Ureter (tissue), 1 donor: ENCODE measurements at regions not wholly inside any gene's neighbourhood (a gene's known extent, or its start where the extent isn't known, plus 50 kb on each side); places are given as distances from the start of the nearest gene placed in this dataset.
"Not testable (repeated sequence)": the region's sequence is repeated elsewhere in the genome, so short reads cannot be mapped to it uniquely, and the experiment has no call there.

Experiments
- DNase-seq: peaks from one replicate; pipeline ENCODE4 v3.0.0-alpha.2; 2020; ENCODE audit warnings: low spot score
- donor health status: DM: yes; HTN: yes; CAD: no.

GRCh38 chr10:4236905-4237304, 451.9 kb upstream of the KLF6 start:
- not testable (repeated sequence) for DNase-seq

- no peak for DNase-seq
Observed at GRCh38 chr10:4234661-4235060, 449.7 kb upstream of the KLF6 start.

GRCh38 chr10:4231439-4231838, 446.4 kb upstream of the KLF6 start:
- DNase-seq, result no peak

GRCh38 chr10:4230036-4230435, 445.0 kb upstream of the KLF6 start:
- DNase-seq, result no peak

GRCh38 chr10:4229106-4229505, 444.1 kb upstream of the KLF6 start:
- no peak for DNase-seq

- no peak for DNase-seq
Observed at GRCh38 chr10:4227586-4227985, 442.6 kb upstream of the KLF6 start.

GRCh38 chr10:4226941-4227540, 442.0 kb upstream of the KLF6 start:
- DNase-seq, result no peak

- no peak for DNase-seq
Observed at GRCh38 chr10:4224178-4224577, 439.2 kb upstream of the KLF6 start.

- not testable (repeated sequence) for DNase-seq
Observed at GRCh38 chr10:4221310-4221709, 436.3 kb upstream of the KLF6 start.

- DNase-seq, result no peak
Observed at GRCh38 chr10:4219901-4220300, 434.9 kb upstream of the KLF6 start.

- no peak for DNase-seq
Observed at GRCh38 chr10:4217653-4218052, 432.6 kb upstream of the KLF6 start.

GRCh38 chr10:4217187-4217586, 432.2 kb upstream of the KLF6 start:
- no peak for DNase-seq

- DNase-seq, result no peak
Observed at GRCh38 chr10:4216726-4217125, 431.7 kb upstream of the KLF6 start.

- no peak for DNase-seq
Observed at GRCh38 chr10:4215963-4216575, 431.1 kb upstream of the KLF6 start.

GRCh38 chr10:4215485-4215884, 430.5 kb upstream of the KLF6 start:
- DNase-seq, result no peak

- no peak for DNase-seq
Observed at GRCh38 chr10:4214908-4215307, 429.9 kb upstream of the KLF6 start.

GRCh38 chr10:4213441-4213840, 428.4 kb upstream of the KLF6 start:
- no peak for DNase-seq

GRCh38 chr10:4212111-4212630, 427.2 kb upstream of the KLF6 start:
- no peak for DNase-seq

GRCh38 chr10:4208499-4208898, 423.5 kb upstream of the KLF6 start:
- DNase-seq, result no peak

- no peak for DNase-seq
Observed at GRCh38 chr10:4205113-4205512, 420.1 kb upstream of the KLF6 start.

- DNase-seq, result no peak
Observed at GRCh38 chr10:4202938-4203337, 417.9 kb upstream of the KLF6 start.

GRCh38 chr10:4201866-4202825, 417.1 kb upstream of the KLF6 start:
- DNase-seq, result no peak

- no peak for DNase-seq
Observed at GRCh38 chr10:4199196-4199595, 414.2 kb upstream of the KLF6 start.
